IMR-90 (cell line): ENCODE measurements at regions not wholly inside any gene's neighbourhood (a gene's known extent, or its start where the extent isn't known, plus 50 kb on each side); places are given as distances from the start of the nearest gene placed in this dataset.
A peak's percentile ranks its signal among the peaks of the same experiment; 100 is the strongest.

ENCODE experiments used
- ATAC-seq: fragments of 200-7000 bp; cut with Tn5 transposase; 2 replicates; pipeline ENCODE4 v1.9.1; 2020; ENCODE audit warnings: low read depth, mild to moderate bottlenecking, moderate library complexity
- BruUV-seq: library from RNA; stranded (reverse); fragments of 400-500 nt; replicated peaks from 2 replicates; lab custom pipeline; 2021; lab: Mats Ljungman, UMichigan
- CTCF ChIA-PET: fragments of 300-600 bp; formaldehyde crosslinking; extraction: SDS; loops from one replicate; lab custom pipeline; 2021; ENCODE audit warnings: antibody characterized with exemption; lab: Yijun Ruan, JAX
- POLR2A ChIA-PET: fragments of 300-600 bp; sonication (Branson Sonifier 250); formaldehyde crosslinking; loops from one replicate; lab custom pipeline; 2022; ENCODE audit warnings: antibody characterized with exemption; ENCODE audit not compliant: unreplicated experiment; lab: Charles Lee
- DNase-seq: peaks from one replicate; pipeline ENCODE4 v3.0.0; 2013
- H2AFZ ChIP-seq: replicated peaks from 2 replicates; pipeline ENCODE3; 2013; ENCODE audit warnings: low read length, mild to moderate bottlenecking; ENCODE audit not compliant: poor library complexity
- H2AK5ac ChIP-seq: 2 replicates; pipeline ENCODE4 v1.6.1; 2013; ENCODE audit warnings: low read depth, low read length, inconsistent platforms
- H2AK9ac ChIP-seq: replicated peaks from 2 replicates; pipeline ENCODE3; 2013; ENCODE audit warnings: mild to moderate bottlenecking, low read depth, low read length, moderate library complexity; ENCODE audit not compliant: poor library complexity
- H2BK120ac ChIP-seq: 2 replicates; pipeline ENCODE4 v1.6.1; 2013; ENCODE audit warnings: low read depth, low read length, inconsistent platforms
- H2BK15ac ChIP-seq: 3 replicates; pipeline ENCODE4 v1.6.1; 2013; ENCODE audit warnings: low read depth, low read length, inconsistent platforms
- H2BK20ac ChIP-seq: 2 replicates; pipeline ENCODE4 v1.6.1; 2013; ENCODE audit warnings: low read depth, mild to moderate bottlenecking, inconsistent platforms, low read length, moderate library complexity
- H2BK5ac ChIP-seq: 2 replicates; pipeline ENCODE4 v1.6.1; 2013; ENCODE audit warnings: mild to moderate bottlenecking, low read depth, low read length, inconsistent platforms; ENCODE audit not compliant: poor library complexity, severe bottlenecking
- H3K14ac ChIP-seq: replicated peaks from 2 replicates; pipeline ENCODE4 v1.6.1; 2013; ENCODE audit warnings: low read depth, low read length, inconsistent platforms
- H3K18ac ChIP-seq: 2 replicates; pipeline ENCODE4 v1.6.1; 2013; ENCODE audit warnings: low read depth, low read length, control low read depth
- H3K23ac ChIP-seq: 2 replicates; pipeline ENCODE4 v1.6.1; 2013; ENCODE audit warnings: low read depth, low read length, inconsistent platforms
- H3K27ac ChIP-seq: 2 replicates; pipeline ENCODE4 v1.5.1; 2013; ENCODE audit warnings: mild to moderate bottlenecking, control low read depth, low read length; ENCODE audit not compliant: insufficient read depth
- H3K27me3 ChIP-seq: 2 replicates; pipeline ENCODE4 v1.6.1; 2013; ENCODE audit warnings: low read length; ENCODE audit not compliant: control insufficient read depth, insufficient read depth
- H3K36me3 ChIP-seq: 2 replicates; pipeline ENCODE4 v1.6.1; 2013; ENCODE audit warnings: low read length, mixed read lengths; ENCODE audit not compliant: control insufficient read depth, insufficient read depth
- H3K4ac ChIP-seq: 2 replicates; pipeline ENCODE4 v1.6.1; 2013; ENCODE audit warnings: low read depth, low read length, inconsistent platforms
- H3K4me1 ChIP-seq: 2 replicates; pipeline ENCODE4 v1.6.1; 2013; ENCODE audit warnings: low read length, mixed read lengths; ENCODE audit not compliant: control insufficient read depth, insufficient read depth
- H3K4me2 ChIP-seq: 2 replicates; pipeline ENCODE4 v1.6.1; 2013; ENCODE audit warnings: low read depth, mild to moderate bottlenecking, control low read depth, low read length, moderate library complexity
- H3K4me3 ChIP-seq: 2 replicates; pipeline ENCODE4 v1.5.1; 2013; ENCODE audit warnings: low read depth, mild to moderate bottlenecking, control low read depth, low read length, moderate library complexity; ENCODE audit not compliant: insufficient read depth
- H3K56ac ChIP-seq: 2 replicates; pipeline ENCODE4 v1.6.1; 2013; ENCODE audit warnings: low read length, inconsistent platforms; ENCODE audit not compliant: insufficient read depth; ENCODE audit errors: extremely low read depth
- H3K79me1 ChIP-seq, 2 experiments: 2 replicates each; pipeline ENCODE4 v1.6.1; 2013; ENCODE audit warnings: low read length in 2 of 2, inconsistent platforms in 1 of 2, low read depth in 1 of 2
- H3K9ac ChIP-seq: 2 replicates; pipeline ENCODE4 v1.6.1; 2013; ENCODE audit warnings: low read depth, low read length, control low read depth
- H3K9me1 ChIP-seq: 2 replicates; pipeline ENCODE4 v1.6.1; 2013; ENCODE audit warnings: low read length, inconsistent platforms; ENCODE audit not compliant: insufficient read depth
- H3K9me3 ChIP-seq: 2 replicates; pipeline ENCODE4 v1.6.1; 2013; ENCODE audit warnings: low read length; ENCODE audit not compliant: control insufficient read depth, insufficient read depth
- H4K20me1 ChIP-seq: 2 replicates; pipeline ENCODE4 v1.6.1; 2013; ENCODE audit warnings: low read length, inconsistent platforms; ENCODE audit not compliant: insufficient read depth
- H4K5ac ChIP-seq: 2 replicates; pipeline ENCODE4 v1.6.1; 2013; ENCODE audit warnings: mild to moderate bottlenecking, low read depth, low read length, control low read depth
- H4K8ac ChIP-seq, 2 experiments: 2 replicates each; pipeline ENCODE4 v1.6.1; 2013; ENCODE audit warnings: low read depth in 2 of 2, low read length in 2 of 2, control low read depth in 1 of 2, inconsistent platforms in 1 of 2
- H4K91ac ChIP-seq: 2 replicates; pipeline ENCODE4 v1.6.1; 2013; ENCODE audit warnings: low read depth, low read length, inconsistent platforms; ENCODE audit not compliant: insufficient read depth
- FOS ChIP-seq: fragments of 150-350 bp; IDR thresholded peaks from 2 replicates; pipeline ENCODE4 v1.6.1; 2016; ENCODE audit warnings: low read depth, low read length
- NFE2L2 ChIP-seq: fragments of 150-350 bp; IDR thresholded peaks from 2 replicates; pipeline ENCODE4 v1.6.1; 2016; ENCODE audit warnings: low read depth, mild to moderate bottlenecking, low read length
- dilution Hi-C: fragments of 300-500 bp; cut with HindIII; formaldehyde crosslinking; loops from one replicate; pipeline ENCODE4 v1.14.3; 2018; ENCODE audit warnings: low sequenced_read_pairs; ENCODE audit not compliant: unreplicated experiment
- in situ Hi-C: fragments of 300-500 bp; cut with MboI; formaldehyde crosslinking; loops from 3 replicates; pipeline ENCODE4 v1.14.3; 2019; ENCODE audit warnings: low sequenced_read_pairs, inconsistent platforms, mixed read lengths
- intact Hi-C: fragments of 100-400 bp; cut with micrococcal nuclease; formaldehyde crosslinking; loops from 2 replicates; pipeline ENCODE4 v1.10.0; 2022

GRCh38 chr2:188675391-188676009 lies 298.7 kb upstream of the COL3A1 start:
- H3K27me3 ChIP-seq: no peaks in the 10 kb centered on the region
- H3K14ac ChIP-seq: no peak overlapping the region
- in situ Hi-C loops (no loop called here), intact Hi-C loops (no loop called here), dilution Hi-C loops (no loop called here)
- CTCF ChIA-PET: no interaction called here
- no peak overlapping the region for H3K4ac ChIP-seq
- peak; percentile 32 for ATAC-seq
- no peak overlapping the region for H2AK9ac ChIP-seq
- H3K23ac ChIP-seq: no peak overlapping the region
- H3K9me3 ChIP-seq: no peaks in the 10 kb centered on the region
- H4K91ac ChIP-seq: no peak overlapping the region
- H3K56ac ChIP-seq: no peak overlapping the region
- BruUV-seq: no TSS peak
- H2BK15ac ChIP-seq: no peak overlapping the region
- H2AK5ac ChIP-seq: no peak overlapping the region
- TF ChIP-seq NFE2L2: peak; percentile 52; the same call in 1 of the 2 replicates
- TF ChIP-seq FOS: no peak
- no peak overlapping the region for H4K5ac ChIP-seq
- H3K36me3 ChIP-seq: no peaks in the 10 kb centered on the region
- H3K18ac ChIP-seq: no peak overlapping the region
- H3K4me3 ChIP-seq: no peak overlapping the region
- no peak overlapping the region for H2BK20ac ChIP-seq
- no peaks in the 10 kb centered on the region for H3K4me1 ChIP-seq
- H3K27ac ChIP-seq: no peak overlapping the region
- no peaks in the 10 kb centered on the region for H3K79me1 ChIP-seq
- peak; percentile 72 for DNase-seq
- no peaks in the 10 kb centered on the region for H3K9me1 ChIP-seq
- H3K9ac ChIP-seq: no peak overlapping the region
- no peak overlapping the region for H4K8ac ChIP-seq
- no peak overlapping the region for H2BK120ac ChIP-seq
- no peak overlapping the region for H2BK5ac ChIP-seq
- no peaks in the 10 kb centered on the region for H4K20me1 ChIP-seq
- no peak overlapping the region for H3K4me2 ChIP-seq
- no peak overlapping the region for H2AFZ ChIP-seq
- POLR2A ChIA-PET: no interaction called here
